HEK293T (cell line): ENCODE measurements at regions not wholly inside any gene's neighbourhood (a gene's known extent, or its start where the extent isn't known, plus 50 kb on each side); places are given as distances from the start of the nearest gene placed in this dataset.

ENCODE experiments used
- ELF4 ChIP-seq: fragments of 450-650 bp; IDR thresholded peaks from 2 replicates; pipeline ENCODE4 v1.6.1; 2017; ENCODE audit warnings: antibody characterized with exemption
- FOXA1 ChIP-seq: fragments of 450-650 bp; IDR thresholded peaks from 2 replicates; pipeline ENCODE4 v1.6.1; 2016; ENCODE audit warnings: mild to moderate bottlenecking
- FOXK2 ChIP-seq: fragments of 450-650 bp; IDR thresholded peaks from 2 replicates; pipeline ENCODE4 v1.6.1; 2016; ENCODE audit warnings: mild to moderate bottlenecking
- FOXM1 ChIP-seq: fragments of 450-650 bp; IDR thresholded peaks from 2 replicates; pipeline ENCODE4 v1.6.1; 2017; ENCODE audit warnings: mild to moderate bottlenecking, borderline replicate concordance
- L3MBTL2 ChIP-seq: fragments of 450-650 bp; conservative IDR thresholded peaks from 2 replicates; pipeline ENCODE4 v1.6.1; 2016; ENCODE audit warnings: mild to moderate bottlenecking
- PKNOX1 ChIP-seq: fragments of 450-650 bp; IDR thresholded peaks from 2 replicates; pipeline ENCODE4 v1.6.1; 2016
- SUZ12 ChIP-seq: fragments of 450-650 bp; IDR thresholded peaks from 2 replicates; pipeline ENCODE4 v1.6.1; 2016; ENCODE audit warnings: mild to moderate bottlenecking
- TARDBP ChIP-seq: fragments of 450-650 bp; IDR thresholded peaks from 2 replicates; pipeline ENCODE4 v1.6.1; 2016

GRCh38 chr17:72542317-72542716 is 421.5 kb downstream of the SOX9 start:
- TF ChIP-seq FOXM1: no peak
- no peak for TF ChIP-seq L3MBTL2
- TF ChIP-seq TARDBP: no peak
- no peak for TF ChIP-seq FOXA1
- no peak for TF ChIP-seq PKNOX1
- no peak for TF ChIP-seq ELF4
- no peak for TF ChIP-seq FOXK2
- no peak for TF ChIP-seq SUZ12
